Prostate gland (tissue), 2 donors: ENCODE measurements at regions not wholly inside any gene's neighbourhood (a gene's known extent, or its start where the extent isn't known, plus 50 kb on each side); places are given as distances from the start of the nearest gene placed in this dataset.

Experiments
- DNase-seq: peaks from one replicate; pipeline ENCODE4 v3.0.0-alpha.2; 2019; ENCODE audit warnings: low spot score
- H3K27ac ChIP-seq, 2 donors: fragments of 200-600 bp; sonication (generic); 2 replicates each; pipeline ENCODE4 v1.5.1; 2017 to 2019
- H3K27me3 ChIP-seq: fragments of 200-600 bp; sonication (generic); replicated peaks from 2 replicates; pipeline ENCODE4 v1.5.1; 2019; ENCODE audit not compliant: insufficient read depth
- H3K36me3 ChIP-seq, 2 donors: fragments of 200-600 bp; sonication (generic); 1 replicate in 1 of 2; 2 replicates in 1 of 2; pipeline versions ENCODE4 v1.5.1 to v1.8.1; 2017 to 2019
- H3K4me1 ChIP-seq: fragments of 200-600 bp; sonication (generic); replicated peaks from 2 replicates; pipeline ENCODE4 v1.5.1; 2019
- H3K4me3 ChIP-seq, 2 donors: fragments of 200-600 bp; sonication (generic); 2 replicates each; pipeline ENCODE4 v1.5.1; 2017 to 2019
- H3K9me3 ChIP-seq: fragments of 200-600 bp; sonication (generic); 2 replicates; pipeline ENCODE4 v1.5.1; 2017
- POLR2A ChIP-seq: fragments of 450-650 bp; IDR thresholded peaks from one replicate; pipeline ENCODE4 v1.6.1; 2016; ENCODE audit warnings: antibody characterized with exemption, mild to moderate bottlenecking
- POLR2AphosphoS5 ChIP-seq: sonication (generic); formaldehyde crosslinking; IDR thresholded peaks from one replicate; pipeline ENCODE4 v1.6.1; 2017; ENCODE audit warnings: antibody characterized with exemption
- WGBS: methylation state at CpG from one replicate; pipeline ENCODE4 v1.1.5; 2018; 5-methylcytosine and 5-hydroxymethylcytosine counted together
- intact Hi-C: fragments of 100-400 bp; cut with DNase I; formaldehyde crosslinking; loops from one replicate; pipeline ENCODE4 v1.14.2; 2022
- TF ChIP-seq, protein P1 (sequence below), 4 experiments: fragments of 200-600 bp in 2 of 4; fragments of 450-650 bp in 2 of 4; sonication (generic) in 2 of 4; IDR thresholded peaks; 1 replicate in 3 of 4; 2 replicates in 1 of 4; pipeline ENCODE4 v1.5.1; 2016 to 2019; ENCODE audit warnings: antibody characterized with exemption in 4 of 4, mild to moderate bottlenecking in 2 of 4, moderate library complexity in 2 of 4

DNA sequence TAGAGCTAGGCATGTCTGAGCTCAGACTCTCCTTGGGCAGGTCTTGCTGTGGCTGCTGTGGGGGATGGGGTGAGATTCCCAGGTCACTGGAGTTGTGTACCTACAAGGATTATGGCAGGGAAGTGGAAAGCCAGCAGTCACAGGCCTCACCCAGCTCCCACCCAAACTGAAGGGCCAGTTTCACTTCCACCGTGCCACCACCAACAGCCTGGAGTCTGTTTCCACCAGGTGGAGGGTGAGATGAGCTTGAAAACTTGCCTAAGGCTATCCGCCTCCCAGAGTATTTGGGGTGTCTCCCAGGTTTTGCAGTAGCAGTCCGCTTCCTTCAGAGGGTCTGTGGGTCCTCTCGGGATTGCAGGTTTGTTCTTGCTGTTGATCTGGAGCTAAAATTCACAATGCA, 327.7 kb downstream of the PTPRC start:
- no peak for DNase-seq
- TF ChIP-seq, protein P1, sequence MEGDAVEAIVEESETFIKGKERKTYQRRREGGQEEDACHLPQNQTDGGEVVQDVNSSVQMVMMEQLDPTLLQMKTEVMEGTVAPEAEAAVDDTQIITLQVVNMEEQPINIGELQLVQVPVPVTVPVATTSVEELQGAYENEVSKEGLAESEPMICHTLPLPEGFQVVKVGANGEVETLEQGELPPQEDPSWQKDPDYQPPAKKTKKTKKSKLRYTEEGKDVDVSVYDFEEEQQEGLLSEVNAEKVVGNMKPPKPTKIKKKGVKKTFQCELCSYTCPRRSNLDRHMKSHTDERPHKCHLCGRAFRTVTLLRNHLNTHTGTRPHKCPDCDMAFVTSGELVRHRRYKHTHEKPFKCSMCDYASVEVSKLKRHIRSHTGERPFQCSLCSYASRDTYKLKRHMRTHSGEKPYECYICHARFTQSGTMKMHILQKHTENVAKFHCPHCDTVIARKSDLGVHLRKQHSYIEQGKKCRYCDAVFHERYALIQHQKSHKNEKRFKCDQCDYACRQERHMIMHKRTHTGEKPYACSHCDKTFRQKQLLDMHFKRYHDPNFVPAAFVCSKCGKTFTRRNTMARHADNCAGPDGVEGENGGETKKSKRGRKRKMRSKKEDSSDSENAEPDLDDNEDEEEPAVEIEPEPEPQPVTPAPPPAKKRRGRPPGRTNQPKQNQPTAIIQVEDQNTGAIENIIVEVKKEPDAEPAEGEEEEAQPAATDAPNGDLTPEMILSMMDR (IDR thresholded peaks at IDR 0.05), result no peak
- TF ChIP-seq POLR2AphosphoS5, result no peak
- no peak for TF ChIP-seq POLR2A
- no peak overlapping the region for H3K27ac ChIP-seq
- intact Hi-C loops, result no loop called here
- no peaks in the 10 kb centered on the region for H3K36me3 ChIP-seq
- WGBS, result 84% methylated on average over 3 of the region's 4 CpGs
- H3K27me3 ChIP-seq, result no peaks in the 10 kb centered on the region
- no peaks in the 10 kb centered on the region for H3K4me1 ChIP-seq
- no peaks in the 10 kb centered on the region for H3K9me3 ChIP-seq
- no peak overlapping the region for H3K4me3 ChIP-seq

DNA sequence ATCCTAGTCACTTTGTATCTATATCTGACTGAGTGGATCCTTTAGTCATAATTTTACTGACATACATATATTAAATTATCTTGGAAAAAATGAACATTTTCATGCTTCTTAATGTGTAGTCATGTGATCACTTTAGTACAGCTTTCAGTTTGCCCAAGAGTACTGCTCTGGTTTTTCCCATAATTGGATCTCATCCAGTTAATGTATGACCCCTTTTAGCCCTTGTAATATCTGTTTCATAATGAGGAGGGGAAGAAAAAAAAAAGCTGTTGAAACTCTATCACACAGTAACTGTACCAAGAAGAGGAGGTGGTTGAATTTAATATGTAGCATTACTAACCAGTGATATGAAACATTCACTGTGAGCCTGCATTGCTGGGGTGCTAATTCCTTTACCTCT, 328.7 kb downstream of the PTPRC start:
- H3K27me3 ChIP-seq, result no peaks in the 10 kb centered on the region
- DNase-seq, result no peak
- no peaks in the 10 kb centered on the region for H3K9me3 ChIP-seq

DNA sequence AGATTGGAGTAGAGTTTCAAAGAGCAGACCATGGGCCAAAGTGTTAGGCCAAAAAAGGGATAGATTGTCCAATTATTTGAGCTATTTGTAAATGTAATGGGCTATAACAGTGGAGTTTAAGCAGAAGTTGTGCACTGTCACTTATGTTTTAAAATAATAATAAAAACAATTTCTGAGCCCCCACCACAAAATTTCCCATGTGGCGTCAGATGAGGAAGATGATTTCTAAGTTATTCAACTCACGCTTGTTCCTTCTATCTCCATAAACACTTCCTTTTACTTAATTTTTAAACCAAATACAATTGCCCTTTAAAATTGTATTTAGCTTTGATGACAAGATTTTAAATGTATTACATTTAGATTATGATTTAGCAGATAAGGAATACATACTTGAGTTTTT, 330.0 kb downstream of the PTPRC start:
- no peaks in the 10 kb centered on the region for H3K4me1 ChIP-seq
- WGBS, result 88% methylated on average over 2 of the region's 2 CpGs
- no peaks in the 10 kb centered on the region for H3K9me3 ChIP-seq
- DNase-seq, result no peak
- no peaks in the 10 kb centered on the region for H3K36me3 ChIP-seq
- H3K27me3 ChIP-seq, result no peaks in the 10 kb centered on the region
- TF ChIP-seq POLR2A (no peak), POLR2AphosphoS5 (no peak)
- TF ChIP-seq, protein P1 (IDR thresholded peaks at IDR 0.05), result no peak
- H3K4me3 ChIP-seq, result no peak overlapping the region
- H3K27ac ChIP-seq, result no peak overlapping the region
- intact Hi-C loops, result no loop called here

More for the DNA sequence above, 328.7 kb downstream of the PTPRC start:
- no peak overlapping the region for H3K27ac ChIP-seq
- no peaks in the 10 kb centered on the region for H3K4me1 ChIP-seq
- intact Hi-C loops, result no loop called here
- no peak overlapping the region for H3K4me3 ChIP-seq
- H3K36me3 ChIP-seq, result no peaks in the 10 kb centered on the region
- TF ChIP-seq POLR2A (no peak), POLR2AphosphoS5 (no peak)
- TF ChIP-seq, protein P1 (IDR thresholded peaks at IDR 0.05), result no peak

DNA sequence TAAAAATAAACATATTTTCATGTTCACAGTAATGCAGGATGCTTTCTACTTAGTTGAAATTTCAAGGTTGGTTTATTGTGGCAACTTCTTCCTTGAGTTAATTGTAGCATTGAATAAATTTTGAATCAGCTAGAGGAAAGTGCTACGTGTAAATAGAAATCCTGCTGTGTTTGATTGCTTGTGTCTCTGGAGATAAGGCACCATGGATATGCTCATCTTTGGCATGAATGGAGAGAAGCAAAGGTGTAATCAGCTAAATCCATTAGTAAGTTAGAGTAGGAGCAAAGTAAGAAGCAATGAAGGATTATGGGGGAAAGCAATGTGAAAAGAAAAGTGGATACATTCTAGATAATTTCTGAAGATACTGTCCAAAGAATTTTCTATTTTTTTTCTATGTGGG, 331.1 kb downstream of the PTPRC start:
- Histone ChIP-seq H3K36me3 (no peaks in the 10 kb centered on the region), H3K27ac (no peak overlapping the region), H3K27me3 (no peaks in the 10 kb centered on the region), H3K4me1 (no peaks in the 10 kb centered on the region), H3K4me3 (no peak overlapping the region), H3K9me3 (no peaks in the 10 kb centered on the region)
- no peak for DNase-seq
- intact Hi-C loops, result no loop called here
- TF ChIP-seq, protein P1 (IDR thresholded peaks at IDR 0.05), result no peak
- TF ChIP-seq POLR2A (no peak), POLR2AphosphoS5 (no peak)
- whole genome bisulfite sequencing, result 78% methylated on average over 1 of the region's 1 CpG

DNA sequence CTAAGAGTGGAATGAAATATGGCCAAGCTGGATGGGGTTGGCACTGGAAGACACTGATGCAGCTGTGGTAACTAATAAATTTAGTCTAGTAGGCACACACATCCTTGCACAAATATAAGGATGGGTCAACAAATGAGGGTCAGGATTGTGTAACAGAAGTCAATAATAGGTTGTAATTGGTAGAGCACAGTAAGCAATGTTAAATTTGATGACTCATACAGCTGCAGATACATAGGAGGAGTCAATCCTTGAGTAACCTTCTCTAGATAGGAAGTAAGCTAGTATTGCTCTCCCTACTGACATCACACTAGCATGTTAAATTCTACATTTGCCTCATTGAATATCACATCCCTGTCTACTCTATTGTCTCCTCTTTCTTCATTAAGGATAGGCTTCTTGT, 332.1 kb downstream of the PTPRC start:
- Histone ChIP-seq H3K27me3 (no peaks in the 10 kb centered on the region), H3K9me3 (no peaks in the 10 kb centered on the region), H3K36me3 (no peaks in the 10 kb centered on the region), H3K4me3 (no peak overlapping the region), H3K27ac (no peak overlapping the region), H3K4me1 (no peaks in the 10 kb centered on the region)
- no peak for DNase-seq
- TF ChIP-seq, protein P1 (IDR thresholded peaks at IDR 0.05), result no peak
- TF ChIP-seq POLR2AphosphoS5 (no peak), POLR2A (no peak)
- intact Hi-C loops, result no loop called here
